Kidney (tissue), 13 donors: ENCODE measurements at regions not wholly inside any gene's neighbourhood (a gene's known extent, or its start where the extent isn't known, plus 50 kb on each side); places are given as distances from the start of the nearest gene placed in this dataset.

ENCODE experiments used
- DNase-seq, 5 donors: peaks; one replicate each; pipeline ENCODE4 v3.0.0-alpha.2; 2013 to 2020
- FAIRE-seq: peaks from 2 replicates; lab custom pipeline; 2012; peaks lifted over from hg19 to GRCh38; lab: Jason Lieb, UNC
- H3K27ac ChIP-seq, 2 donors: one replicate each; pipeline ENCODE4 v1.7.0; 2013; ENCODE audit warnings: low read depth in 2 of 2, low read length in 2 of 2, inconsistent platforms in 1 of 2
- H3K27me3 ChIP-seq: one replicate; pipeline ENCODE4 v1.7.1; 2013; ENCODE audit warnings: low read length, inconsistent platforms; ENCODE audit not compliant: control insufficient read depth, insufficient read depth
- H3K36me3 ChIP-seq, 3 donors: one replicate each; pipeline versions ENCODE4 v1.7.0 to v1.7.1; 2013; ENCODE audit warnings: low read length in 3 of 3, control low read depth in 1 of 3, inconsistent platforms in 1 of 3; ENCODE audit not compliant: insufficient read depth in 3 of 3, control insufficient read depth in 2 of 3
- H3K4me1 ChIP-seq, 3 donors: one replicate each; pipeline versions ENCODE4 v1.7.0 to v1.7.1; 2013; ENCODE audit warnings: low read length in 3 of 3, inconsistent platforms in 1 of 3, low read depth in 1 of 3; ENCODE audit not compliant: control insufficient read depth in 2 of 3, insufficient read depth in 2 of 3
- H3K4me3 ChIP-seq, 3 donors: one replicate each; pipeline versions ENCODE4 v1.7.0 to v1.8.1; 2013; ENCODE audit warnings: low read length in 3 of 3, control low read depth in 1 of 3, inconsistent platforms in 1 of 3
- H3K9ac ChIP-seq, 3 donors: one replicate each; pipeline versions ENCODE4 v1.7.0 to v1.7.1; 2013; ENCODE audit warnings: low read length in 3 of 3, control low read depth in 1 of 3, inconsistent platforms in 1 of 3
- H3K9me3 ChIP-seq, 3 donors: one replicate each; pipeline versions ENCODE4 v1.7.0 to v1.7.1; 2013; ENCODE audit warnings: low read length in 3 of 3, control low read depth in 1 of 3, inconsistent platforms in 1 of 3; ENCODE audit not compliant: control insufficient read depth in 2 of 3, insufficient read depth in 1 of 3
- intact Hi-C: fragments of 100-400 bp; cut with DNase I; formaldehyde crosslinking; loops from one replicate; pipeline ENCODE4 v1.11.1; 2022
- TF ChIP-seq, protein P1 (sequence below): IDR thresholded peaks from 3 replicates; pipeline ENCODE4 v1.5.1; 2012; ENCODE audit warnings: mild to moderate bottlenecking, moderate library complexity, borderline replicate concordance; ENCODE audit not compliant: insufficient read depth; ENCODE audit errors: extremely low read depth
- donor health status: control.
- donor health status: control.
- donor health status: control.
- donor health status: control.
- donor health status: control.
- donor health status: DM: yes; HTN: yes; CAD: no.
- donor health status: Normal renal cell carcinoma (clear cell type).

DNA sequence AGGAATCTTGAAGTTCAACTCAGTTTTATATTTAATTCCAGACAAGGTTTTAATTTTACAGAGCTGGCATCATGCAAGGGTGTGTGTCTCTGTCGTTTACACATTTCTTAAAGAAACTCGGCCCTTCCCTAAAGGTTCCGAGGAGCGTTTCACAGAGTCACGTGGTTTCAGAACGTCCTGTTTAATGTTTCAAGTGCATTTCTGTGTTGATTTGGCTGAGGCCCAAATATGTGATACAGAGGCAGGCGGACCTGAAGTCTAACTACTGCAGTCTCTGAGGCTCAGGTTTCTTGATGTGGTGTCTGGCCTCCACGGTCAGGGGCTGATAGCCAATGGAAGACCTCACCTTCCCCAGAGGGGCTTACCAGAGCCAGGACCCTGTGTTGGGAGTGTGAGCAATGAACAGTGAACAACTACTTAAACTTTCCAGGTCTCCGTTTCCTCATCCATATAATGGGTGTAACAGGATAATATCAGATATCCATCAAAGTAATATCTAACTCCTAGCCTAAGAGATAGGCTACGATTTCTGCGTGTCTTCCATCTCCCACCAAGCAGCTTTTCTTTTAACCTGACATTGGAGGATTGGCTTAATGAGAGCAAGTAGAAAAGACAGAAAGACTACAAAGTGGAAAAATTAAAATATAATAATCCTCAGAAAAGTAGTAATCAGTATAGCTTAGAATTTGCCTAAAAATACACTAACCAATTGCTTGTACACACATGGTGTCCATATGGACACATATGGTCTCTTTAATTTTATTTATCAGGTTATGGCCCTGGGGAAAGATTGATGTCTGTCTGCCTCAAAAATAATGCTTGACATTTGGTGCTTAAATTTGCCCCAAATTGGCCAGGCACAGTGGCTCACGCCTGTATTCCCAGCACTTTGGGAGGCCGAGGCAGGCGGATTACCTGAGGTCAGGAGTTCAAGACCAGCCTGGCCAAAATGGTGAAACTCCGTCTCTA, 50.0 kb upstream of the TRIM2 start:
- no peak overlapping the region for H3K27ac ChIP-seq
- TF ChIP-seq, protein P1, sequence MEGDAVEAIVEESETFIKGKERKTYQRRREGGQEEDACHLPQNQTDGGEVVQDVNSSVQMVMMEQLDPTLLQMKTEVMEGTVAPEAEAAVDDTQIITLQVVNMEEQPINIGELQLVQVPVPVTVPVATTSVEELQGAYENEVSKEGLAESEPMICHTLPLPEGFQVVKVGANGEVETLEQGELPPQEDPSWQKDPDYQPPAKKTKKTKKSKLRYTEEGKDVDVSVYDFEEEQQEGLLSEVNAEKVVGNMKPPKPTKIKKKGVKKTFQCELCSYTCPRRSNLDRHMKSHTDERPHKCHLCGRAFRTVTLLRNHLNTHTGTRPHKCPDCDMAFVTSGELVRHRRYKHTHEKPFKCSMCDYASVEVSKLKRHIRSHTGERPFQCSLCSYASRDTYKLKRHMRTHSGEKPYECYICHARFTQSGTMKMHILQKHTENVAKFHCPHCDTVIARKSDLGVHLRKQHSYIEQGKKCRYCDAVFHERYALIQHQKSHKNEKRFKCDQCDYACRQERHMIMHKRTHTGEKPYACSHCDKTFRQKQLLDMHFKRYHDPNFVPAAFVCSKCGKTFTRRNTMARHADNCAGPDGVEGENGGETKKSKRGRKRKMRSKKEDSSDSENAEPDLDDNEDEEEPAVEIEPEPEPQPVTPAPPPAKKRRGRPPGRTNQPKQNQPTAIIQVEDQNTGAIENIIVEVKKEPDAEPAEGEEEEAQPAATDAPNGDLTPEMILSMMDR, result no peak
- DNase-seq (peak in 3 of 5 donors; percentile 41 to 74 (median 63)), FAIRE-seq (no peak)
- H3K4me1 ChIP-seq, result peaks cover 0 to 17% (median 12%) of the 10 kb centered on the region in 3 donors
- peak overlapping the region; percentile 53 to 84 (median 77) for H3K4me3 ChIP-seq
- no peaks in the 10 kb centered on the region for H3K9me3 ChIP-seq
- peak overlapping the region; percentile 6 to 49 (median 37) for H3K9ac ChIP-seq
- no peaks in the 10 kb centered on the region for H3K36me3 ChIP-seq
- H3K27me3 ChIP-seq, result no peaks in the 10 kb centered on the region
- intact Hi-C loops, result no loop called here
